HFFc6 (cell line): ENCODE measurements at regions not wholly inside any gene's neighbourhood (a gene's known extent, or its start where the extent isn't known, plus 50 kb on each side); places are given as distances from the start of the nearest gene placed in this dataset.

Experiments used
- DNase-seq: peaks from one replicate; pipeline ENCODE4 v3.0.0-alpha.2; 2018
- H3K27ac Mint-ChIP-seq: 2 replicates; pipeline ENCODE4 v1.8.0; 2020; ENCODE audit warnings: mild to moderate bottlenecking, mixed read lengths
- H3K27me3 Mint-ChIP-seq: 2 replicates; pipeline ENCODE4 v1.8.0; 2021; ENCODE audit warnings: mild to moderate bottlenecking, moderate library complexity, mixed read lengths; ENCODE audit not compliant: insufficient read depth
- H3K36me3 Mint-ChIP-seq: 2 replicates; pipeline ENCODE4 v1.8.0; 2021; ENCODE audit warnings: low read depth, mixed read lengths
- H3K4me1 Mint-ChIP-seq: 2 replicates; pipeline ENCODE4 v1.8.0; 2020; ENCODE audit warnings: low read depth, mixed read lengths
- H3K4me3 Mint-ChIP-seq: 2 replicates; pipeline ENCODE4 v1.8.0; 2020; ENCODE audit warnings: mild to moderate bottlenecking, moderate library complexity, mixed read lengths
- H3K9me3 Mint-ChIP-seq: 2 replicates; pipeline ENCODE4 v1.8.0; 2020; ENCODE audit warnings: mild to moderate bottlenecking, mixed read lengths
- CTCF ChIP-seq: fragments of 200-600 bp; sonication (generic); IDR thresholded peaks from 2 replicates; pipeline ENCODE4 v1.5.0; 2021; ENCODE audit warnings: antibody characterized with exemption, mild to moderate bottlenecking

DNA sequence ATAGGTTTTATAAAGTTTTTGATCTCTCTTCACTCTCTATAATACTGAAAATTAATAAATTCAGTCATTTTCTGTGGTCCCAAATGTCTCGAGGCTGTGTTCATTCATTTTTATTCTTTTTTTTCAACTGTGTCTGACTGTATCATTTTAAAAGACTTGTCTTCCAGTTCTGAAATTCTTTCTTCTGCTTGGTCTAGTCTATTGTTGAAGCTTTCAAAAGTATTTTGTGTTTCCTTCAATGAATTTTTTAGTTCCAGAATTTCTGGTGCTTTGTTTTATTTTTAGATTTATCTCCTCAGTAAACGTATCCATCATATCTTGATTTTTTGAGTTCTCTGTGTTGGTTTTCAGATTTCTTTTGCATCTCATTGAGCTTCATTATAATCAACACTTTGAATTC, 161.0 kb upstream of the CHRM3 start:
- Mint-ChIP-seq H3K36me3 (peaks cover 10% of the 10 kb centered on the region), H3K4me1 (peaks cover 7% of the 10 kb centered on the region; the same call in 1 of the 2 replicates), H3K9me3 (peaks cover 60% of the 10 kb centered on the region), H3K27me3 (peaks cover 3% of the 10 kb centered on the region; the same call in 1 of the 2 replicates), H3K4me3 (no peak overlapping the region), H3K27ac (no peak overlapping the region)
- DNase-seq: no peak
- TF ChIP-seq CTCF: no peak

DNA sequence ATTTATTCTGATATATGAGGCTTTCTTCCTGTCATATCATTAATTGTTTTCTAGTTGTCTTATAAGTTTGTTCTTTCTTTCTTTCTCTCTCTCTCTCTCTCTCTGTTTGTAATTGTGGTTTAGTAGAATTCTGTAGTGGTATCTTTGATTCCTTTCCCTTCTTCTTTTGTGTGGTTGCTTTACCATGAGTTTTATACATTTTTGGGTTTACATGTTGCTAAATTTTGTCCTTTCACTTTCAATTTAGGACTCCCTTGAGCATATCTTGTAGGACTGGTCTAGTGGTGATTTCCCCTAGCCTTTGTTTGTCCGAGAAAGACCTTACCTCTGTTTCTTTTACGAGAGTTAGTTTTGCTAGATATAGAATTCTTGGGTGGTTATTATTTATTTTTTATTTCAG, 162.3 kb upstream of the CHRM3 start:
- H3K27me3 Mint-ChIP-seq: 0 out of 2 replicates have a peak, but pooled peaks cover 3% of the 10 kb centered on the region
- no peak for DNase-seq
- no peak overlapping the region for H3K27ac Mint-ChIP-seq
- no peak overlapping the region for H3K4me3 Mint-ChIP-seq
- peaks cover 10% of the 10 kb centered on the region for H3K36me3 Mint-ChIP-seq
- H3K4me1 Mint-ChIP-seq: peaks cover 7% of the 10 kb centered on the region; the same call in 1 of the 2 replicates
- peaks cover 58% of the 10 kb centered on the region for H3K9me3 Mint-ChIP-seq
- TF ChIP-seq CTCF: no peak

DNA sequence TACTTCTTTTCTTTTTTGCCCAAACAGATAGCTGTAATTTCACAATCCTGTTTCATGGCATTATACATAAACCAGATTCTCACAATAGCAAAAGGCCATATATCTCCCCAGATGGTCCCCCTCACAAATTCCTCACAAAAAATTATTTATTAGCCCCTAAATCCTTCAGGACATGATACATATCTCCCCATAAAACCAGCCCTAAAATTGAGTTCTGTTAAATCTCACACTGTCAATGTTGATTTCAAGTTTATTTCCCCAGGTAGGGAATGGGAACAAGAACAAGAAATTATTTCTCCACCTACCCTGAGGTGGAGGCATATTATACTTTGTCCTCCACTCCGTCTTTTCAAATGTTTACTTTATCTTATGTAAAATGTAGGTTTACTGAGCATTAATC, 163.4 kb upstream of the CHRM3 start:
- DNase-seq: no peak
- Mint-ChIP-seq H3K4me3 (no peak overlapping the region), H3K9me3 (peaks cover 65% of the 10 kb centered on the region)

GRCh38 chr1:239221656-239222055, 164.7 kb upstream of the CHRM3 start:
- DNase-seq: no peak
- Mint-ChIP-seq H3K27ac (no peak overlapping the region), H3K27me3 (no peaks in the 10 kb centered on the region), H3K9me3 (peaks cover 59% of the 10 kb centered on the region), H3K4me1 (no peaks in the 10 kb centered on the region), H3K4me3 (no peak overlapping the region), H3K36me3 (peaks cover 10% of the 10 kb centered on the region)
- no peak for TF ChIP-seq CTCF

More for the DNA sequence above, 163.4 kb upstream of the CHRM3 start:
- Mint-ChIP-seq H3K4me1 (peaks cover under 1% of the 10 kb centered on the region; the same call in 1 of the 2 replicates), H3K36me3 (peaks cover 10% of the 10 kb centered on the region), H3K27me3 (0 out of 2 replicates have a peak, but pooled peaks cover 3% of the 10 kb centered on the region), H3K27ac (no peak overlapping the region)
- TF ChIP-seq CTCF: no peak

DNA sequence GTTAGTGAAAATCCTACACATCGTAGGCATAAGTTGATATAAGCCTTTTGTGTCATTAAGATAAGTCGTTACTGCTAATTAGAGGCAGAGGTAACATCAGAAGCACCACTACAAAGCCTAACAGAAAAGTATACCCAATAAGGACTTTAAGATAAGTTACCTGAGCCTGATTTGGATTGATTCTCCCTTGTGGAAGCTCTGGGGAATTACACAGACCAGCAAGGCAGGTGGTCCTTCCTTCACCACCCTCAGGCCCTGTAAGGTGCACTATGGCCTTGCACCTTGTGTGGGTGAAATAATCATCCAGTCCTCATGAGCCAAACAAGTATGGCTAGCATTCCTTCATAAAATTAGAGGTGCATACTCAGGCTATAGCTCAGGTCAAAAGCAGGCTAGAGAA, 166.7 kb upstream of the CHRM3 start:
- Mint-ChIP-seq H3K4me3 (no peak overlapping the region), H3K4me1 (no peaks in the 10 kb centered on the region; the same call in 1 of the 2 replicates), H3K27ac (no peak overlapping the region), H3K9me3 (peaks cover 48% of the 10 kb centered on the region), H3K27me3 (no peaks in the 10 kb centered on the region), H3K36me3 (no peaks in the 10 kb centered on the region; the same call in 1 of the 2 replicates)
- no peak for DNase-seq
- no peak for TF ChIP-seq CTCF

- Mint-ChIP-seq H3K27ac (no peak overlapping the region), H3K36me3 (no peaks in the 10 kb centered on the region; the same call in 1 of the 2 replicates), H3K27me3 (no peaks in the 10 kb centered on the region), H3K9me3 (peaks cover 39% of the 10 kb centered on the region), H3K4me1 (no peaks in the 10 kb centered on the region; the same call in 1 of the 2 replicates), H3K4me3 (no peak overlapping the region)
- DNase-seq: peak; percentile 39
- TF ChIP-seq CTCF: no peak
Measured at GRCh38 chr1:239218301-239218700, 168.1 kb upstream of the CHRM3 start.
